ENCODE measurements at regions not wholly inside any gene's neighbourhood (a gene's known extent, or its start where the extent isn't known, plus 50 kb on each side); places are given as distances from the start of the nearest gene placed in this dataset.

DNA sequence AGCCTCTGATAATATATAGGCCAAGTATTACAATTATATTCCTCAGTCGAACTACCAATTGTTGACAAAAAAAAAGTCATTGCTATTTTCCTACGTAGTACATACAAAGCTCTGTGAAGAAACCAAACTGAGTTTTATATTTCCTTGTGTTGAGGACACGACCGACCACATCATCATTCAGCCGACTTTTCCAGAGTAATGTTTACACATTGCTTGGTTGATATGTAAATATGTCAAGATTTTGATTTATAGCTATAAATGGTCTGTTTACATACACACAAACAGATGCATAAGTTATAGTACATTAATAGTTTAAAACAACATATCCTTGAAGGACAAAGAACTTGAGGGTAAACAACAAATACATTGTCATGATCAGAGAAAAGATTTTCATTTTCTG lies 121.5 kb downstream of the CRPPA start:
- Histone ChIP-seq H3K9ac (ENCODE audit: low read depth in 1 of 2, low read length in 2 of 2) (no peak overlapping the region), H3K27ac (ENCODE audit: low read depth in 2 of 2, low read length in 2 of 2) (no peak overlapping the region), H3K4me1 (ENCODE audit: control insufficient read depth in 2 of 2, insufficient read depth in 2 of 2, low read length in 2 of 2) (peaks cover 0 to 3% of the 10 kb centered on the region in 2 donors), H3K36me3 (ENCODE audit: control insufficient read depth in 2 of 2, insufficient read depth in 2 of 2, low read length in 2 of 2) (no peaks in the 10 kb centered on the region), H3K27me3 (ENCODE audit: control insufficient read depth in 2 of 2, insufficient read depth in 2 of 2, low read length in 2 of 2) (no peaks in the 10 kb centered on the region), H3K4me3 (ENCODE audit: low read length in 2 of 2) (no peak overlapping the region), H3K9me3 (ENCODE audit: control insufficient read depth in 2 of 2, low read length in 2 of 2) (no peaks in the 10 kb centered on the region)

DNA sequence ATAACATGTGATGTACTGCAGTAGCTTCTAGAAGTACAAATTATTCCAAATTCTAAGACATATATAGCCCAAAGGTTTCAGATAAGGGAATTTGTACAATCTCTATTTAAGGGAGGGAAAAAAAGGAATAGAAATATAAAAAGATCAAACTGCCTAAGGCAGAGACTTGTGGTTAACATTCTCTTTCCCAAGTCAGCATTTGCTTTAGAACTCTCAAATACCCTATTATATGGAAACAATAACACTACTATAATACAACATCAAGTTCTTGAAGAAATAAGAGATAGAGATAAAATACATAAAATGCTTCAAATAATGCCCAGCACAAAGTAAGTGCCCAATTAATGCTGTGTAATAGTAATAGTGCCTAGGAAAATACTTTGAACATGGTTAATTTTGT lies 123.1 kb downstream of the CRPPA start:
- H3K27ac ChIP-seq (ENCODE audit: low read depth in 2 of 2, low read length in 2 of 2), result no peak overlapping the region
- no peaks in the 10 kb centered on the region for H3K27me3 ChIP-seq (ENCODE audit: control insufficient read depth in 2 of 2, insufficient read depth in 2 of 2, low read length in 2 of 2)
- H3K4me1 ChIP-seq (ENCODE audit: control insufficient read depth in 2 of 2, insufficient read depth in 2 of 2, low read length in 2 of 2), result peaks cover 0 to 3% of the 10 kb centered on the region in 2 donors
- H3K36me3 ChIP-seq (ENCODE audit: control insufficient read depth in 2 of 2, insufficient read depth in 2 of 2, low read length in 2 of 2), result no peaks in the 10 kb centered on the region
- H3K9me3 ChIP-seq (ENCODE audit: control insufficient read depth in 2 of 2, low read length in 2 of 2), result no peaks in the 10 kb centered on the region
- no peak overlapping the region for H3K4me3 ChIP-seq (ENCODE audit: low read length in 2 of 2)
- H3K9ac ChIP-seq (ENCODE audit: low read depth in 1 of 2, low read length in 2 of 2), result no peak overlapping the region

DNA sequence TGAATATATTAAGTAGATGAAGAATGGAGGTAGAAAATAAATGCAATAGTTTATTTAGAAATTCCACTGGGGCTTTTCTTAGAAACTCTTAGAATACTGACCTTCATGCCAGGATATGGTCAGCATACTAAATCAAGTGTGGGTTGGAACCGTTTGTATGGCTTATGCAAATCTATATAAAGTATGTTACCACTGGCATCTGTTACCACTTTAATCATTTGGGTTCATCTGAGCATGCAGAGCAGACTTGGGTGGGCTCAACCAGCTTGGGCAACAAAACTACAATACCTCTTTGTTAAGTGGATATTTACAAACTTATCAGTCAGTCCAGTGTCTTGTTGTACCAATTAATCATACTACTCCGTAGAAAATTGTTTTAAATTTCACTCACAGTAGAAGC lies 125.8 kb downstream of the CRPPA start:
- H3K27ac ChIP-seq (ENCODE audit: low read depth in 2 of 2, low read length in 2 of 2), result no peak overlapping the region
- H3K9ac ChIP-seq (ENCODE audit: low read depth in 1 of 2, low read length in 2 of 2), result no peak overlapping the region
- H3K4me3 ChIP-seq (ENCODE audit: low read length in 2 of 2), result no peak overlapping the region
- H3K27me3 ChIP-seq (ENCODE audit: control insufficient read depth in 2 of 2, insufficient read depth in 2 of 2, low read length in 2 of 2), result no peaks in the 10 kb centered on the region
- no peaks in the 10 kb centered on the region for H3K9me3 ChIP-seq (ENCODE audit: control insufficient read depth in 2 of 2, low read length in 2 of 2)
- peaks cover 0 to 3% of the 10 kb centered on the region in 2 donors for H3K4me1 ChIP-seq (ENCODE audit: control insufficient read depth in 2 of 2, insufficient read depth in 2 of 2, low read length in 2 of 2)
- no peaks in the 10 kb centered on the region for H3K36me3 ChIP-seq (ENCODE audit: control insufficient read depth in 2 of 2, insufficient read depth in 2 of 2, low read length in 2 of 2)

DNA sequence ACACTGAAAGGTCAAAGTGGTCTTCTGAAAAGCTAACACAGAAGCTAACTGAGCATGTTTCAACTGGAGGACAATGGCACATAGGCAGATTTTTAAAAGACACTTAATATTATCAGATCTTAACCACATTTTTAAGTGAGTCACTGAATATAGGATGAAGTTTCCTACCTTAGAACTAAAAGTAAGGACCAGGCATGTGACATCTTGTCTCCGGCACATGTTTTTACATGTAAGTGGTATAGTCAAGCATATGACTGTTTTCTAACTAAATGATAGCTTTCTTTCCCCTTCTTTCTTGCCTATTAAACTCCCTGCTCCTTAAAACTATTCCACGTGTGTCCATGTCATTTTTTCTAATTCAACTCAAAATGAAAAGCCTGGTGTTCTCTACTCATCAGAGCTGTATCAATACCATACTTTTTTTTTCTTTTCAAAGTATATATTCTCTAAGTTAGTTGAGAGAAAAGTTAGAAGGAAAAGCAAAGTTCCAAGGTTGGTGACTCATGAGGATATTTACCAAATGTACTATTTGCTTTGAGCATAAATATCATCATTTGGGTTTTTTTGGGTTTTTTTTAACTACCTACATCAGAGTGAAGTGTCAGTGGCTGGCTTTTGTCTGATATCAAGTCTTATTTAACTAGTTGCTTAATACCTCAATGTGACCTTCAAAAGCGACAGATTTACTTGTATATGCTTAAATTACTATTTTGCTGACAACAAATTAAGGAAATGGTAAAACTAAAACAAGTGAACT lies 127.5 kb downstream of the CRPPA start:
- H3K36me3 ChIP-seq (ENCODE audit: control insufficient read depth in 2 of 2, insufficient read depth in 2 of 2, low read length in 2 of 2), result no peaks in the 10 kb centered on the region
- no peaks in the 10 kb centered on the region for H3K27me3 ChIP-seq (ENCODE audit: control insufficient read depth in 2 of 2, insufficient read depth in 2 of 2, low read length in 2 of 2)
- H3K9me3 ChIP-seq (ENCODE audit: control insufficient read depth in 2 of 2, low read length in 2 of 2), result no peaks in the 10 kb centered on the region
- H3K4me3 ChIP-seq (ENCODE audit: low read length in 2 of 2), result no peak overlapping the region
- H3K9ac ChIP-seq (ENCODE audit: low read depth in 1 of 2, low read length in 2 of 2), result no peak overlapping the region
- H3K4me1 ChIP-seq (ENCODE audit: control insufficient read depth in 2 of 2, insufficient read depth in 2 of 2, low read length in 2 of 2), result no peaks in the 10 kb centered on the region
- H3K27ac ChIP-seq (ENCODE audit: low read depth in 2 of 2, low read length in 2 of 2), result no peak overlapping the region

DNA sequence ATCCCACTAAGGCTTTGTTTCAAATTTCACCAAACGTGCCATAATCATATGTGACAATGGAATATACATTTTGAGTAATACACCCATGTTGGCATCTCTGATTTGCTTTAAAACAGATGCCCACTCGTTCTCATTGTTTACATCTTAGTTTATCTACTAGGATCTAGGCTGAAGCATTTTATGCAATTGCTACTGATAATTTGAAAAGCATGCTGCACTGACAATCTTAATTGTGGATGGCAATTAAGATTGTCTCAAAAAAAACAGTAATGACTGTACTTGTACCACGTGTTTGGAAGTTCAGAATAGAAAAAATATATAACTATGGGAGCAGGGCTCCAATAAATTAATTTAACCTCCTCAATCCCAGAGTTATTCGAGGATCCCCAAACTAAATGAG lies 136.8 kb downstream of the CRPPA start:
- Histone ChIP-seq H3K9ac (ENCODE audit: low read depth in 1 of 2, low read length in 2 of 2) (no peak overlapping the region), H3K9me3 (ENCODE audit: control insufficient read depth in 2 of 2, low read length in 2 of 2) (no peaks in the 10 kb centered on the region), H3K4me3 (ENCODE audit: low read length in 2 of 2) (no peak overlapping the region), H3K4me1 (ENCODE audit: control insufficient read depth in 2 of 2, insufficient read depth in 2 of 2, low read length in 2 of 2) (no peaks in the 10 kb centered on the region), H3K36me3 (ENCODE audit: control insufficient read depth in 2 of 2, insufficient read depth in 2 of 2, low read length in 2 of 2) (no peaks in the 10 kb centered on the region), H3K27ac (ENCODE audit: low read depth in 2 of 2, low read length in 2 of 2) (no peak overlapping the region), H3K27me3 (ENCODE audit: control insufficient read depth in 2 of 2, insufficient read depth in 2 of 2, low read length in 2 of 2) (no peaks in the 10 kb centered on the region)

DNA sequence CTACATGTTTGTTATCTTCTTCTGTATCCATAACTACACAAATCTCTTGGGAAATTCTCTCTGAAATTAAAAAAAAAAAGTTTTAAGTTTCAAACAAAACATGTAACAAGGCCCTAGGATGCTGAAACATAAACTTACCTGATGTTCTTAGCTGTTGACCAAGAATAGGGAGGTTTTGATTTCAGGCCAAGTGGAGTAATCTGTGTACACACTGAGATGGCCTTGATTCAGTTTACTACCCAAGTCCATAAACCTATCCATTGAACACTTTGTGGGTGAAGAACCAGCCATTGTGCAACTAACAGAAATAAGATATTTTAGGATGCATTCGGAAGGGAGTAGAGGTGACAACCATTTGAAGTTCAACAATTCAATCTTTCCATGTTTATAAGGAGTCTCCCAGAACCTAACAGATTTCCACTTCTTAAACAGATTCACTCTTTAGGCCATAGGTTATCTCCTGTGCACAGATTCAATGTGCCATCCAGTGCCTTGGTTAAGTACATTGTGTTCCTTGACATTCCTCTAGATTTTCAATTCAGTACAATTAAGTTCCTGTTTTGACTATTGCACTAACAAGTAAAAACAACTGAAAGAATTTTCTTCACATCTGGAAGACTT lies 143.1 kb downstream of the CRPPA start:
- Histone ChIP-seq H3K4me3 (ENCODE audit: low read length in 2 of 2) (no peak overlapping the region), H3K4me1 (ENCODE audit: control insufficient read depth in 2 of 2, insufficient read depth in 2 of 2, low read length in 2 of 2) (no peaks in the 10 kb centered on the region), H3K36me3 (ENCODE audit: control insufficient read depth in 2 of 2, insufficient read depth in 2 of 2, low read length in 2 of 2) (no peaks in the 10 kb centered on the region), H3K27ac (ENCODE audit: low read depth in 2 of 2, low read length in 2 of 2) (no peak overlapping the region), H3K9ac (ENCODE audit: low read depth in 1 of 2, low read length in 2 of 2) (no peak overlapping the region), H3K9me3 (ENCODE audit: control insufficient read depth in 2 of 2, low read length in 2 of 2) (no peaks in the 10 kb centered on the region), H3K27me3 (ENCODE audit: control insufficient read depth in 2 of 2, insufficient read depth in 2 of 2, low read length in 2 of 2) (no peaks in the 10 kb centered on the region)

DNA sequence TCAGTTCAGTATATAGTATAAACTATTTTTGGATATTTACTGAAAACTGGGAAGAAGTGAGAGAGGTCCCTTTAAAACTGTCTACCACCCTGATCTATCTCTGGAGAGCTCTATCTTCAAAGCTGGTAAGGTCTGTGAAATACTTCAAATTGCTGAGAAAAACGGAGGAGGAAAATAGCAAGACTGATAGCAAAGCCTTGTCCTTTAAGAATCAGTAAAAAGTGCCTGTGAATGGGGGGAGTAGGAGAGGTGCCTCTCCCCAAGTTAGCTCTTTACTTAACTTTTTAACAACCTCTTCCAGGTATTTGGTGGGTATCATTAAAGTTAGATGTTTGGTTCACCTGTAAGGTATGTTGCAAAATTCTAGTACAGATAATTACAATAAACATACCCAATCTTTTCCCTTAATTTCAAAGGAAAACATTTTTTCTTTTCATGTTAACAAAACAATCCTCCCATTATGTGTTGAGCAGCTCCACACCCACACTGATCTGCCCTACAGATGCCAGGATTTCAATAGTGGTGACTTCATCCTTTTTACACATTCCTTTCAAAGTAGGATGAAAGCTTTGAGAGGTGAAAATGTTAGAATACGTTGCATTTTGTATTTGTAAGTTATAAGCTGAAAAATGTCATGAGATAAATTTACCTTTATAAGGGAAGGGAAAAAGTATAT lies 149.2 kb downstream of the CRPPA start:
- H3K36me3 ChIP-seq (ENCODE audit: control insufficient read depth in 2 of 2, insufficient read depth in 2 of 2, low read length in 2 of 2), result no peaks in the 10 kb centered on the region
- no peaks in the 10 kb centered on the region for H3K9me3 ChIP-seq (ENCODE audit: control insufficient read depth in 2 of 2, low read length in 2 of 2)
- H3K4me3 ChIP-seq (ENCODE audit: low read length in 2 of 2), result no peak overlapping the region
- no peaks in the 10 kb centered on the region for H3K4me1 ChIP-seq (ENCODE audit: control insufficient read depth in 2 of 2, insufficient read depth in 2 of 2, low read length in 2 of 2)
- no peak overlapping the region for H3K27ac ChIP-seq (ENCODE audit: low read depth in 2 of 2, low read length in 2 of 2)
- H3K27me3 ChIP-seq (ENCODE audit: control insufficient read depth in 2 of 2, insufficient read depth in 2 of 2, low read length in 2 of 2), result no peaks in the 10 kb centered on the region
- no peak overlapping the region for H3K9ac ChIP-seq (ENCODE audit: low read depth in 1 of 2, low read length in 2 of 2)

DNA sequence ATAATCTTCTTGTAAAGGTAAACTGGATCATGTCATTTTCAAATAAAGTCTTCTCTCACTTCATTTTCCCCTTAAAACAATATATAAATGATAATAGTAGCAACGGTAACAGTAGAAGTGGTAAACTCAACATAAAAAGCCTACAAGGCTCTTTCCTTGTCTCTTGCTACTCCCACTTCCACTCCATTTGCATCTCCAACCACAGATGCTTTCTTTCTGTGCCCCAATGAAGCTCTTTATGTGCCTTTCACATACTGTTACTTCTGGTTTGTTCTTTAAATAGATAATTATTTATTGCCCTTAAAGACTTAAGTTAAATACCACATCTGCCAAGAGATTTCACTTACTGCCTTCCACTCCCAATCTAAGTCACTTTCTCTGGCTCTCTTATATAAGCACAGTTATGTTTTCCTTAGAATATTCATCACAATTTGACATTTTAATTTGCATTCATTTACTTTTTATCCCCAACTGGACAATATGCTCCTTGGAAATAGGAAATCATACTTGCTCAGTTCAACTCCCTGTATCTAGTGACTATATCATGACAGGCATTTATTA lies 149.9 kb downstream of the CRPPA start:
- no peak overlapping the region for H3K27ac ChIP-seq (ENCODE audit: low read depth in 2 of 2, low read length in 2 of 2)
- H3K4me1 ChIP-seq (ENCODE audit: control insufficient read depth in 2 of 2, insufficient read depth in 2 of 2, low read length in 2 of 2), result no peaks in the 10 kb centered on the region
- H3K9ac ChIP-seq (ENCODE audit: low read depth in 1 of 2, low read length in 2 of 2), result no peak overlapping the region
- no peaks in the 10 kb centered on the region for H3K9me3 ChIP-seq (ENCODE audit: control insufficient read depth in 2 of 2, low read length in 2 of 2)
- no peaks in the 10 kb centered on the region for H3K36me3 ChIP-seq (ENCODE audit: control insufficient read depth in 2 of 2, insufficient read depth in 2 of 2, low read length in 2 of 2)
- H3K4me3 ChIP-seq (ENCODE audit: low read length in 2 of 2), result no peak overlapping the region
- no peaks in the 10 kb centered on the region for H3K27me3 ChIP-seq (ENCODE audit: control insufficient read depth in 2 of 2, insufficient read depth in 2 of 2, low read length in 2 of 2)

DNA sequence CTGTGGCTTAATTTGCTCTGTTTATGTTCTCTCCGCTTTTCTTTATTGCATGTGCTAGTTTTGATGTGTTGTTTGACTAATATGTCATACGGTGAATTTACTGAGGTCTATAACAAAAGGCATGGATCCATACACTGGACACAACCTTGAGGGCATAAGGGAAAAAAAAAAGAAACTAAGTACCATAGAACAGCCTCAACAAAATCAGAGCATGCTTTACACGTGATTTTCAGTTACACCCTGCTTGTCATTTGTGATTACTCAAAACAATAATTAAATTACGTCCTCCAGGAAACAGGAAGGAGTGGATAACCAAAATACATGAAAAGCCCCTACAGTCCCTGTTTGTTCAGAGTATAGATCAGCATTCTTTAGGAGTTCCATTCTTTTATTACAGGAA lies 150.5 kb downstream of the CRPPA start:
- no peaks in the 10 kb centered on the region for H3K9me3 ChIP-seq (ENCODE audit: control insufficient read depth in 2 of 2, low read length in 2 of 2)
- no peaks in the 10 kb centered on the region for H3K4me1 ChIP-seq (ENCODE audit: control insufficient read depth in 2 of 2, insufficient read depth in 2 of 2, low read length in 2 of 2)
- no peak overlapping the region for H3K4me3 ChIP-seq (ENCODE audit: low read length in 2 of 2)
- H3K9ac ChIP-seq (ENCODE audit: low read depth in 1 of 2, low read length in 2 of 2), result no peak overlapping the region
- H3K27me3 ChIP-seq (ENCODE audit: control insufficient read depth in 2 of 2, insufficient read depth in 2 of 2, low read length in 2 of 2), result no peaks in the 10 kb centered on the region
- H3K36me3 ChIP-seq (ENCODE audit: control insufficient read depth in 2 of 2, insufficient read depth in 2 of 2, low read length in 2 of 2), result no peaks in the 10 kb centered on the region
- H3K27ac ChIP-seq (ENCODE audit: low read depth in 2 of 2, low read length in 2 of 2), result no peak overlapping the region
